ENCODE measurements at regions not wholly inside any gene's neighbourhood (a gene's known extent, or its start where the extent isn't known, plus 50 kb on each side); places are given as distances from the start of the nearest gene placed in this dataset.

DNA sequence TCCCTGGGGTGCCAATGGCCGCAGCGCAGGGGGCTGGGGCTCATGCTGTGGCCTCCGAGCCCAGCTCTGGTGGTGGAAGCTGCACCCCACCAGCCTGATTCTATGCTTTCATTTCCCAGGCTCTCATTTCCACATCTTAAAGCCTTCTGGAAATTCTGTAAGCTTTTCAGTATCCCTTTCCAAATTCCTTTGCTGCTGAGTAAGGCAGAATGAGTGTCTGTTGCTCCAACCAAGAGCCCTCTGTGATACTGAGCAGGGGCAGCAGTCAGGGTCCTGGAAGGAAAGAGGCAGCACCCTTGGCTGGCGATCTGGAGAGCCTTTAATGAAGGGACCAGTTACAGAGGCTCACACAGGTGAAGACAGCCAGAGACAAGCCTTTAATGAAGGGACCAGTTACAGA lies 79.5 kb upstream of the FOXF1 start:
- TF ChIP-seq, protein P1, sequence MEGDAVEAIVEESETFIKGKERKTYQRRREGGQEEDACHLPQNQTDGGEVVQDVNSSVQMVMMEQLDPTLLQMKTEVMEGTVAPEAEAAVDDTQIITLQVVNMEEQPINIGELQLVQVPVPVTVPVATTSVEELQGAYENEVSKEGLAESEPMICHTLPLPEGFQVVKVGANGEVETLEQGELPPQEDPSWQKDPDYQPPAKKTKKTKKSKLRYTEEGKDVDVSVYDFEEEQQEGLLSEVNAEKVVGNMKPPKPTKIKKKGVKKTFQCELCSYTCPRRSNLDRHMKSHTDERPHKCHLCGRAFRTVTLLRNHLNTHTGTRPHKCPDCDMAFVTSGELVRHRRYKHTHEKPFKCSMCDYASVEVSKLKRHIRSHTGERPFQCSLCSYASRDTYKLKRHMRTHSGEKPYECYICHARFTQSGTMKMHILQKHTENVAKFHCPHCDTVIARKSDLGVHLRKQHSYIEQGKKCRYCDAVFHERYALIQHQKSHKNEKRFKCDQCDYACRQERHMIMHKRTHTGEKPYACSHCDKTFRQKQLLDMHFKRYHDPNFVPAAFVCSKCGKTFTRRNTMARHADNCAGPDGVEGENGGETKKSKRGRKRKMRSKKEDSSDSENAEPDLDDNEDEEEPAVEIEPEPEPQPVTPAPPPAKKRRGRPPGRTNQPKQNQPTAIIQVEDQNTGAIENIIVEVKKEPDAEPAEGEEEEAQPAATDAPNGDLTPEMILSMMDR (IDR thresholded peaks at IDR 0.05): no peak
- no peak for TF ChIP-seq POLR2A (IDR thresholded peaks at IDR 0.05)
